Adrenal gland (tissue), 5 donors: ENCODE measurements at regions not wholly inside any gene's neighbourhood (a gene's known extent, or its start where the extent isn't known, plus 50 kb on each side); places are given as distances from the start of the nearest gene placed in this dataset.

Experiments used
- POLR2A ChIP-seq, 2 donors: fragments of 450-650 bp; IDR thresholded peaks; one replicate each; pipeline ENCODE4 v1.6.1; 2017; ENCODE audit warnings: antibody characterized with exemption in 2 of 2, mild to moderate bottlenecking in 2 of 2, moderate library complexity in 1 of 2
- TF ChIP-seq, protein P1 (sequence below), 6 experiments: fragments of 450-650 bp in 4 of 6; fragments of 200-600 bp in 2 of 6; sonication (generic) in 1 of 6; IDR thresholded peaks; 1 replicate in 5 of 6; 2 replicates in 1 of 6; pipeline versions ENCODE4 v1.5.1 to v1.8.0; 2016 to 2021; ENCODE audit warnings: antibody characterized with exemption in 6 of 6, mild to moderate bottlenecking in 2 of 6, moderate library complexity in 1 of 6
- donor health status: DM: no; HTN: no; CAD: no.

DNA sequence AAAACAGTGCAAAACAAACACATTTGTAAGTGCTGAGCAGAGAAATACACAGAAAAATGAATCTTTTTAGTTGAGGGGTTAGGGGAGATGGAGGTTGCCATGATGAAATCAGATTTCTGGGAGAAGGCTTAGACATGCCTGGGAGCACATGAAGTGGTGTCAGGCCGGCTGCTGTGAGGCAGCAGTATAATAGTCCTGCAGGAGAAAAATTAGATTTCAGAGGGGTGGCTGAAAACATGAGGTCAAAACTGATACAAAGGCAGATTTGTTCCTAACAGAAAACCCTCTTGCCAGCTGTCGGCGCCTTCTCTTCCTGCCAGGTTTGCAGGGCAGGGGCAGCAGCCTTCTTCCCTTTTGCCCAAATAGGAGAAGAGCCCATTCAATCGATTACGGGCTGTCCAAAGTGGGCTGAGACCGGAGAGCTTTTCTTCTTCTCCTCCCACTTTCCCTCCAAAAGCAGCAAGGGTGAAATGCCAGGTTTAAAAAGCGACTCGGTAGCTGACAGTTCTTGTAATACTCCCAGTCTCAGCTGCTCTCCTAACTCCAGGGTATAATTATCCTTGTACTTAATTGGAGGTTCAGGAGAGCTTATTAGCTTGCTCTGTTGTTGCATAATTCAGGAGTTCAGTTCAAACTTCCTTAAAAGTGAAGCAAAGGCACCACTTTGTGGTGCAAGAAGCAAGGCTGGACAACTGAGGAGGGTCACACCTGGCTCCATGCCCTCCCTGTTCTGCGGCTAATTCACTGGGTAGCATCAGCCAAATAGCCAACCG lies 80.0 kb downstream of the PCTP start:
- TF ChIP-seq, protein P1, sequence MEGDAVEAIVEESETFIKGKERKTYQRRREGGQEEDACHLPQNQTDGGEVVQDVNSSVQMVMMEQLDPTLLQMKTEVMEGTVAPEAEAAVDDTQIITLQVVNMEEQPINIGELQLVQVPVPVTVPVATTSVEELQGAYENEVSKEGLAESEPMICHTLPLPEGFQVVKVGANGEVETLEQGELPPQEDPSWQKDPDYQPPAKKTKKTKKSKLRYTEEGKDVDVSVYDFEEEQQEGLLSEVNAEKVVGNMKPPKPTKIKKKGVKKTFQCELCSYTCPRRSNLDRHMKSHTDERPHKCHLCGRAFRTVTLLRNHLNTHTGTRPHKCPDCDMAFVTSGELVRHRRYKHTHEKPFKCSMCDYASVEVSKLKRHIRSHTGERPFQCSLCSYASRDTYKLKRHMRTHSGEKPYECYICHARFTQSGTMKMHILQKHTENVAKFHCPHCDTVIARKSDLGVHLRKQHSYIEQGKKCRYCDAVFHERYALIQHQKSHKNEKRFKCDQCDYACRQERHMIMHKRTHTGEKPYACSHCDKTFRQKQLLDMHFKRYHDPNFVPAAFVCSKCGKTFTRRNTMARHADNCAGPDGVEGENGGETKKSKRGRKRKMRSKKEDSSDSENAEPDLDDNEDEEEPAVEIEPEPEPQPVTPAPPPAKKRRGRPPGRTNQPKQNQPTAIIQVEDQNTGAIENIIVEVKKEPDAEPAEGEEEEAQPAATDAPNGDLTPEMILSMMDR (IDR thresholded peaks at IDR 0.05), result no peak
- no peak for TF ChIP-seq POLR2A (IDR thresholded peaks at IDR 0.05)
